NCI-H1048 (cell line): ENCODE measurements at regions not wholly inside any gene's neighbourhood (a gene's known extent, or its start where the extent isn't known, plus 50 kb on each side); places are given as distances from the start of the nearest gene placed in this dataset.
"Not testable (repeated sequence)": the region's sequence is repeated elsewhere in the genome, so short reads cannot be mapped to it uniquely, and the experiment has no call there.

ENCODE experiments used
- DNase-seq: peaks from one replicate; lab custom pipeline; 2025; lab: John Stamatoyannopoulos, UW

GRCh38 chr6:103326760-103327757 lies 1532.7 kb downstream of the HACE1 start:
- DNase-seq, result no peak

DNA sequence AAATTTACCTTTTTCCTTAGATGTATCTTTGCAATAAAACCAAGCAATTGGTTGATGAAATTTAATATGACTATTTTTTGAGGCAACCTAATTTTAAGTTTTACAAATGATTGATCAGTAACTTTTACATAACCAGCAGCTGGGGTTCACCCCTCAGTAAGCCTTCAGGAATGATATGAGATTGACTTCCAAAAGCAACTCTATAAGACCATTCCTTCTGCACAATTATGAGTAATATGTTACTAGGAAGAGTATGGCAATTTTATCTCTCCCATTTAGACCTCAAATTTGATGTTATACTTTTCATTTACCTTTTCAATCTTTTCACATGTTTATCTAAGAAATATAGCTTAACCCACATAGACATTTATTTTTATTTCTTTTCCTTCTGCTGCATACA lies 1546.3 kb downstream of the HACE1 start:
- DNase-seq, result no peak

DNA sequence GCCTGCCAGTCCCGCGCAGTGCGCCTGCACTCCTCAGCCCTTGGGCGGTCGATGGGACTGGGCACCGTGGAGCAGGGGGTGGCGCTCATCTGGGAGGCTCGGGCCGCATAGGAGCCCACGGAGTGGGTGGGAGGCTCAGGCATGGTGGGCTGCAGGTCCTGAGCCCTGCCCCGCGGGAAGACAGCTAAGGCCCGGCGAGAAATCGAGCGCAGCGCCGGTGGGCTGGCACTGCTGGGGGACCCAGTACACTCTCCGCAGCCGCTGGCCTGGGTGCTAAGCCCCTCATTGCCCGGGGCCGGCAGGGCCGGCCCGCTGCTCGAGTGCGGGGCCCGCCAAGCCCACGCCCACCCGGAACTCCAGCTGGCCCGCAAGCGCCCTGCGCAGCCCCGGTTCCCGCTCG lies 1565.3 kb downstream of the HACE1 start:
- not testable (repeated sequence) for DNase-seq

- no peak for DNase-seq
These were observed 1574.9 kb downstream of the HACE1 start for GRCh38 chr6:103284835-103285234.

DNA sequence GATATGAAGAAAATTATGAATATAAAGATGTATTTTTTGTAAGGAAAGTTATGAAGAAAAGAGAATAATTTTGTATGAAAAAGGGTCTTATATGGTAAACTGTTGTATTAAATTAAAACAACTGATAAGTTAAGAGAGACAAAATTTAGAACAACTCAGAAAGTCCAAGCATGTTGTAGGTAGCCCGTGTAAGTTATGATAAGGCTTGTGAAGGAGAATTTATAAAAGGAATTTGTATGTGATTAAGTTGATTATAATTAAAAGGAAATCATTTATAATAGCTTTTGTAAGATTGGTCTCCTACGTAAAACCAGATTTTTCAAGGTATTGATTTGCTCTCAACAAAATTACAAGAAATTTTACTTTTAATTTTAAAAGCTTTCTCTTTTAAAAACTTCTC lies 1579.3 kb downstream of the HACE1 start:
- DNase-seq, result no peak

DNA sequence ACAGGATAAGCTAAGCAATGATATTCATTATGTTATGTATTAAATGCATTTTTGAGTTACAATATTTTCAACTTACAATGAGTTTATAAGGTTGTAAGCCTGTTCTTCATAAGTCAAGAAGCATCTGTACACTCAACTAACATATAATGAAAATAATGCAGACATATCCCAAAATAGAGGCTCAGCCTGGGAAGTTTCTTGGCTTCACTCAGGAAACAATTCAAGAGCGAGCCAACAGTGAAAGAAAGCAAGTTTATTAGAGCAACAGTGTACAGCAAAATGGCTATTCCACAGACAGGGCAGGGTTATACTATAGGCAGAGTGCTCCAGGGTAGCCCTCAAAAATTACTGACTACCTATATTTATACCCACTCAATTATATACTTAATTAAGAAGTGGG lies 1581.8 kb downstream of the HACE1 start:
- DNase-seq, result no peak

DNA sequence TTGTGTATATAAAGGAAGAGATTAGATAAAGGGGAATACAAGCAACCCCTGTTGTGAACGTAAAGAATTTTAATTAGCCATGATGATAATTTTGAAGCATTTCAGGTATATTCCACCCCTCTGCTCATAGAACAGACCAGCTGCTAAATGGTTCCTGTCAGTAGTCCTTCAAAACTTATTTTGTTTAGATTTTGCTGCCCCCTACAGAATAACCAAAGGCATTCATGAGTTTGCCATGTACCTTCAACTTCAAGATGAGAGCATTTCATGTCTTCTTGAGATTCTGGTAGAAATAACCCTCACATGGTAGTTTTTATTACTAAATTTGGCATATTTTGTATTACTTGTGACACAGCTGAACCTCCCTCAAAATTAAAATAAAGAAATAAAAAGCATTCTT lies 1586.7 kb downstream of the HACE1 start:
- DNase-seq, result no peak

DNA sequence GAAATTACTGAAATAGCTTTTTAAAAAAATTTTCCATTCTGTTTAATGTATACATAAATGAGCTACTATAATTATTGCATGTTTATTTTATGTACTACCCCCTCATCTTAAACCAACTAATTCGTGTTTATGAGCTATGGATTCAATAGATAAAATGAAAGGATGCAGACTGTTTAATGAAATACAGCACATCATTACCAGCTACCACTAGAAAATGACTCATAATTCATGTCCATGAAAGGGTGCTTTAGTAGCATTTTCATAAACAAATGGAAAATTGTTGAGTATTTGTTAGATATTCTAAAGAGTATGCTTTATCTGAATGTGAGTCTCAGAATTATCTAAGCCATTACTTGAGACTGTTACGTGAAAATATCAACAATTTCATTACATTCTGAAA lies 1590.1 kb downstream of the HACE1 start:
- no peak for DNase-seq

- DNase-seq, result no peak
These were observed 1591.4 kb downstream of the HACE1 start for GRCh38 chr6:103268335-103268734.

DNA sequence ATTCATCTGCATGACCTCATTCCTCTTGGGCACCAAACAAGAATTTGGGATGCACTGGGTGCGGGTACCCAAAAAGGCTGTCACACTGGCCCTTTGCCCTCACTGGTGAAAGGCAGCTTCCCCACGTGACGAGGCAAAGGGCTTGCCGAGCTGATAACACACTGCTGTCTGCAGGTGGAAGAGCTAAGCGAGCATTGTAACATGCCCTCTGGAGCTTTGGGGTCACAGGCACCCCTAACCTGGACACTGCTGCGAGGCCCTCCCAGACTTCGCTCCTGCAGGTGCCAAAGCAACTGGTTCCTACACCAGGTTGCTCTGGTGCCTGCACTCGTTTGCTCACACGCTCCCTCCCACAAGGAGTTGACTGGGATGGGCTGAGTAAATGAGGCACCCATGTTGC lies 1595.7 kb downstream of the HACE1 start:
- no peak for DNase-seq

DNA sequence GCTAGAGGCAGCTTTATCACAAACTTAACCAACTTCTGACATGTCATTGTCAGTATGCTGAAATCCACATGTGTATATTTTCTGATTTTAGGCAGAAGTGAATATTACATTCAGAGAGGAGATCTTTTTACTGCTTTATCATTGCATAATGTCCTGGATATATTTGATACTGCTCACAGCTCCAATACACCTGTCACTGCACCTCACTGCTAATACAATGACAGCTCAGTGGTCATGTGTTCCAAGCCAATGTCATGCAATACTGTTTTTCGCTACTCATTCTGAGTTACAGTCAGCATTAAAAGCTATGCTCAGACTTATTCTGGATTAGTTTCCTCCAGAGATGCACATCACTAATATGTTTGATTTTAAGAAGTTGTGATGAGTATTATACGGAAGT lies 1604.6 kb downstream of the HACE1 start:
- no peak for DNase-seq

GRCh38 chr6:103236923-103237322 lies 1622.8 kb downstream of the HACE1 start:
- no peak for DNase-seq

- no peak for DNase-seq
These were observed 1628.5 kb downstream of the HACE1 start for GRCh38 chr6:103231181-103231580.

DNA sequence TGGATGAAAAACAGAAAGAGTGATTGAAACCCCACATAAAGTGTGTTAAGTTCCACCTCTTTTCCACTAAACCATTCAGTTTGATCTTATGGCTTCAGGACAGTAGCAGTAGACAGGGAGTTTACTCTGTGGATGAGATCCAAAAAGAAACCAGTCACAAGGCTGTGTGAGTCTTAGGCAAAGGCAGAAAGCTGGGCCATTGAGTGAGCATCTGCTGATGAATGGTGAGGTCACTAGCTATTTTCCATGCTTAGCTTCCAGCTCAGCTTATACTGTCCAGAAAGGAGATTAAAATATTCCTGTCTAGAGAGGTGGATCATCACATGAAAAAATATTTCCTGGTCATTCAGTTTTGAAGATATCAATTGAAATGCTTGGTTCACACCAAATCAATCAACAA lies 1643.9 kb downstream of the HACE1 start:
- no peak for DNase-seq

DNA sequence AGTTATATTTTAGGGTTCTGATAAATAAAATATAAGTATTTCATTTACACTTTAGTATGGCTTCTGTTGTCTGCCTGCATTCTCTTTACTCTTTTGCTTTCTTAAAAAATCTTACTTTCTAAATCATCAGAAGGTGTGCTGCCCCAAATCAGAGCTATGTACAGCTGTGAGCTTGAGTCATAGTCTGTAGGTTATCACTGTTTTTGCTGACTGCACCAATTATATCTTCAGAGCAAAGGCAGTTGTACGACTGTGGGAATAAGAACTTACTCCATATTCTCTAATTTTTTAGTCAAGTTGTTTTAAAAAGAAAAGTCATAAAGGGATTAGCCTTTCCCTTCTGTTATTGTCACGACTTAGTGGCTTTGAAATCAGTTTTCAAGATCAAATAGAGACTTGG lies 1649.0 kb downstream of the HACE1 start:
- no peak for DNase-seq

GRCh38 chr6:103198386-103198785 lies 1661.3 kb downstream of the HACE1 start:
- no peak for DNase-seq

DNA sequence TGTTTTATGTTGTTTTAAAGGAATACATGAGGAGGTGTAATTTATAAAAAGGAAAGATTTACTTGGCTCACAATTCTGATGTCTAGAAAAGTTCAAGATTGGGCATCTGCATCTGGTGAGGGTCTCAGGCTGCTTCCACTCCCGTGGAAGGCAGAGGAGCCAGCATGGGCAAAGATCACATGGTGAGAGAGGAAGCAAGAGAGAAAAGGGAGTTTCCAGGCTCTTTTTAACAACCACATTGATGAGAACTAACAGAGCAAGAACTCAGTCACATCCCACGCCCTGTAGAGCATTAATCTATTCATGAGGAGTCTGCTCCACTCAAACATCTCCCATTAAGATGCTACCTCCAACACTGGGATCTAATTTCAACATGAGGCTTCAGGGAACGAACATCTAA lies 1666.3 kb downstream of the HACE1 start:
- DNase-seq, result no peak

DNA sequence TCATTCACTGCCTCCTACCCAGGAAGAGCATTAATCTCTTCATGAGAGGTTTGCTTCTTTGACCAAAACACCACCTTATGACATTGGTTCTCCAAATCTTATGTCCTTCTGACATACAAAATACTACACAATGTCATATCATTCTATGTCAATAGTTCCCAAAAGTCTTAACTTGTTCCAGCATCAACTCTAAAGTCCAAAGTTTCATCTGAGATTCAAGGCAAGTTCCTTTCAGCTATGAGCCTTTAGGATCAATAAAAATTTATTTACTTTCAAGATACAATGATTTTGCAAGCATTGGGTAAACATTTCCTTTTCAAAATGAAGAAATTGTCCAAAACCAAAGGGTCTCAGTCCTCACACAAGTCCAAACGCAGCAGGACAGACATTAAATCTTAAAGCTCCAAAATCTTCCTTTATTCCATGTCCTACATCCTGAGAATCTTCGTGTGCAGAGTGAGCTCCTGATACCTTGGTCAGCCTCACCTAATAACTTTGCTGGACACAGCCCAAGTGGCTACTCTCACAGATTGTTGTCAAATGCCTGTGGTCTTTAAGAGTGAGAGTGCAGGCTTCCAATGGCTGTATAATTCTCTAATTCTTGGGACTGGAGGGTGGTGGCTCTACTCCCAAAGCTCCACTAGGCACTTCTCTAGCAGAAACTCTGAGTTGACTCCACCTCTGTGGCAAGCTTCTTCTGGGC lies 1668.2 kb downstream of the HACE1 start:
- DNase-seq, result no peak

GRCh38 chr6:103184776-103185175 lies 1674.9 kb downstream of the HACE1 start:
- DNase-seq, result no peak

DNA sequence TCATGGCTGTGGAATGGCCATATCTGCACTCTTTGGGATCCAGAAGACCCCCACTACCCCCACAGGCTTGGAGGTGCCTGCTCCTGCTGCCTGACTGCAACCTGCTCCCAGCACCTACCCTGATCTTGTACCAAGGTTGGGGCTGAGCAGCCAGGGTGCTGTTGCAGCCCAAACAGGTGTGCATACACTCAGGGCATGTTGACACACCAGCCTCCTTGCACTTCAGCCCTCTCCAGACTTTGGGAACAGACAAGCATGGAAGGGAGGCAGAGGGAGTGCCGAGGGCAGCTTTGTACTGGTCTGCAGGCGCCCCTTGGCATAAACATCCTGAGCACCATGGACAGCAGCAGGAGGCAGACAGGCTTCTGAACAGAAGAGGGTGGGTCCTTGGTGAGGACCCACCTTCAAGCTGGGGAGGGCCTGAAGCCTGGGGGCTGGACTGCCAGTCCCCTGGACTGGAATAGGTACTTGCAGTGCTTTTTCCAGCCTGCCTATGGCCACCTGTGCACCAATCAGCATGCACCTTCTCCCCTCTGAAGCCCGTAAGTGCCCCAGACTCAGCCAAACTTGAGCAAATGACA lies 1675.8 kb downstream of the HACE1 start:
- DNase-seq, result no peak

DNA sequence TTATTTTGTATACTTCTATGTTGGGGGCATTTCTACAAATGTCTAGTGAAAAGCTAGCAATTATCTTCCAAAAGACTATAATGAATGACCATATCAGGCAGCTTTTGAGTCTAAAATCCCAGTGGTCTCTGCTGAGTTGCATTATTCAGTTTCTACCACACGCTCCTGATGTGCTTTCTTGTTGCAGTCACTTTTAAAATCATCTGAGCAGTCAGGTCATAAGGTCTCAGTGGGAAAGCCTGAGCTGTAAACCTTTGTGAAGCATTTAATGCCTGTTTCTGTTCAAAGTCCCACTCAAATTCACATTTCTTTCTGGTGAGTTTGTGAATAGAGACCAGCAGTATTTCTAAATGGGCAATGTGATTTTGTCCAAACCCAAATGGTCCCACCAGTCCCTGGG lies 1681.5 kb downstream of the HACE1 start:
- no peak for DNase-seq

DNA sequence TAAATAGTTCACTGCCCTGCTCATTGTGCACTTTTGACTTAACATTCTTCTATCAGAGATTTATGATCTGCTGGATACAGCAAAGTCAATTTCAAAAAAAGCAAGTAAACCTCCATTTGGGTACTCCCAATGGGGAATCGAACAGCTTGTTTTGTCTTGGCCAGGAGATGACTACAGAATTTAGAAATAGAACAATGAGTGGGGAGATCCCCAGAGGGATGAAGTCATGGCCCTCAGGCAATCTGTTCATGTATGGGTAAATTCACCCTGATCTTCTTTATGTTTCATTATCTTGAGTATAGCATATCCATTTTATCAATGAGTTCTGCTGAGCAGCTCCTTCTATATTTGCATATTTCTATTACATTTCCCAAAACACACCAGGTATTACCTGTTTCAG lies 1681.9 kb downstream of the HACE1 start:
- no peak for DNase-seq

DNA sequence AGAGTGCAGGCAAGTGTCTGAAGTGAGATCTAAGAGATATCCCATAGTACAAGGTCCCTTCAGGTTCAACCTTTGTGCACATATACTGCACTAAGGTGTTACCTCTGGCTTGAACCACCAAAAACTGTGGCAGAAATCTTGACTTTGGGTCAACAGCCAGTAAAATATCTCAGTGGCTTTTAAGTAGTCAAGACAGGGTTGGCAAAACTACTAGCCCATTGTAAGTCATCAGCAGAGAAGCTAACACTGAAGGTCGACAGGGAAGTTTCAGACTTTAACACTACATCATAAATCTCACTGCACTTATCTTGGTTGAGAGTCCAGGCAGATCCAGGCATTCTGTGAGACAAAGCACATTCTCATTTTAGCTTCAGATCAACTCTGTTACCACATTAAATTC lies 1684.7 kb downstream of the HACE1 start:
- no peak for DNase-seq
